ENCODE measurements at regions not wholly inside any gene's neighbourhood (a gene's known extent, or its start where the extent isn't known, plus 50 kb on each side); places are given as distances from the start of the nearest gene placed in this dataset.
"Not testable (repeated sequence)": the region's sequence is repeated elsewhere in the genome, so short reads cannot be mapped to it uniquely, and the experiment has no call there.

GRCh38 chr16:73955702-73956101 lies 340.9 kb upstream of the PSMD7 start:
- DNase-seq (ENCODE audit: low spot score), result no peak
- no peak for ATAC-seq (ENCODE audit: low FRiP score)
- TF ChIP-seq, protein P1, sequence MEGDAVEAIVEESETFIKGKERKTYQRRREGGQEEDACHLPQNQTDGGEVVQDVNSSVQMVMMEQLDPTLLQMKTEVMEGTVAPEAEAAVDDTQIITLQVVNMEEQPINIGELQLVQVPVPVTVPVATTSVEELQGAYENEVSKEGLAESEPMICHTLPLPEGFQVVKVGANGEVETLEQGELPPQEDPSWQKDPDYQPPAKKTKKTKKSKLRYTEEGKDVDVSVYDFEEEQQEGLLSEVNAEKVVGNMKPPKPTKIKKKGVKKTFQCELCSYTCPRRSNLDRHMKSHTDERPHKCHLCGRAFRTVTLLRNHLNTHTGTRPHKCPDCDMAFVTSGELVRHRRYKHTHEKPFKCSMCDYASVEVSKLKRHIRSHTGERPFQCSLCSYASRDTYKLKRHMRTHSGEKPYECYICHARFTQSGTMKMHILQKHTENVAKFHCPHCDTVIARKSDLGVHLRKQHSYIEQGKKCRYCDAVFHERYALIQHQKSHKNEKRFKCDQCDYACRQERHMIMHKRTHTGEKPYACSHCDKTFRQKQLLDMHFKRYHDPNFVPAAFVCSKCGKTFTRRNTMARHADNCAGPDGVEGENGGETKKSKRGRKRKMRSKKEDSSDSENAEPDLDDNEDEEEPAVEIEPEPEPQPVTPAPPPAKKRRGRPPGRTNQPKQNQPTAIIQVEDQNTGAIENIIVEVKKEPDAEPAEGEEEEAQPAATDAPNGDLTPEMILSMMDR (IDR thresholded peaks at IDR 0.05), result no peak

DNA sequence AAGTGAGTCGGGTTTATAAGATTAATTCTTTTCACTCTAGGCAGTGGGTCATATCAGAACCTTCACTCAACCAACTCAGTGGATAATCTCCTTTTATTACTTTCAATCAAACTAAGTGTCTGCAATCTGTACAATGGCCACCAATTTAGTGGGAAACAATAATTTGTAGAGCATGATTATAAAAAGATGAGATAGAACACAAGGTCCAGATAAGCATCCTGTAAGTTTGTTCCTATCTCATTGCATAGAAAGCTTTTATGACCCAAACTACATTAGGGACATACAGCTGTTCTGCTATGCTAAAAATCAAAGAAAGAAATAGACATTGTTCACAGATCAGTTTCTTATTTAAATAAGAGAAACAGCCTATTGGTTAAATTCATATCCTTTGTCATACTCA lies 341.4 kb upstream of the PSMD7 start:
- ATAC-seq (ENCODE audit: low FRiP score), result no peak
- TF ChIP-seq, protein P1 (IDR thresholded peaks at IDR 0.05), result no peak
- DNase-seq (ENCODE audit: low spot score), result no peak

DNA sequence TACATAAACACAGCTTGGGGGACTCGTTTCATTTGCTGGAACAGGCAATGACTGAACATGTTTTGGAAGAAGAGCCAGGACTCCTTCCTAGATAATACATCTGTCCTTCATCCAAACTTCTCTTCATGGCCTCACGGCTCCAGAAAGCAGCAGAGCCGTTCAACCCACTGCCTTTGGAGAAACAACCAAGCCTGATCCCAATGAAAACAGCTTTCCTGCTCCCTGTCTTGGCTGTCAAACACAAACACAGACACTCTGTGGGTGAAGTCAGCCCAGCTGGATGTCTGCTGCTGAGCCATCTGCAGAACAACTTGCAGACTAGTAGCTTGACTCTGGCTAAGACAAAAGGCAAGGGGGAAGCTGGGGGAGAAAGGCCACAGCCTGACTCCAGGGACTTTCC lies 345.1 kb upstream of the PSMD7 start:
- ATAC-seq (ENCODE audit: low FRiP score) (no peak), DNase-seq (ENCODE audit: low spot score) (no peak)
- TF ChIP-seq, protein P1 (IDR thresholded peaks at IDR 0.05), result no peak

DNA sequence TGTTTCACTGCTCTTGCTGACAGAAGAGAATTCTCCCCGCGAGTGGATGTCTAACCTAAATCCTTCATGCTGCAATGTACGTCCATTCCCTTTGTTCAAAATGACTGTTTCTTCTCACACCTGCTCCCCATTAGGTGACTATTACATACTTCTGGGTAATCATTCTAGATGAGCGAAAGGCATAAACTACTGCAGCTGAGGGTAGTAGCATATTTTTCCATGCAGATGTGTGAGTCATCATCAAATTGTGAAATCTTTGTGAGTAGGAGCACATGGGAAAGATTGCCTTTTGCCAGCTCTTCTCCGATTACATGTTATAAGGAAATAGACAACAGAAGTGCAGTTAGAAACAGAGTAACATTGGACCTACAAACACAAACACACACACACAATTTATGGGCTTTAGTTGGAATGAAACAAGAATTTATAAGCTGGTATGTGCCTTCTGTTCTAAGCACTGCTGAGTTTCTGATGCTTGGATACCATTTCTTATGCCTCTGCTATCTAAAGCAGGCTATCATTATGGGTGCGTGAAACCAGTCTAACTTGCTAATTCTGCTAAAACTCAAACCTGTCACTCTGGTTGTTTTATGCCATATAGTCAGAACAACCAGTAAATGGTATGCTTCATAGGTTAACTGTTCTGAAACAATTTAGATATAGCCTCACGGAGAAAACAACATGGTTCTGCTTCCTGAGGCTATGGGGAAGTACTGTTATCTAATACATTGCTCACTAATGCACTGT lies 346.9 kb upstream of the PSMD7 start:
- DNase-seq (ENCODE audit: low spot score) (no peak), ATAC-seq (ENCODE audit: low FRiP score) (peak; percentile 97)

GRCh38 chr16:73945631-73946030 lies 351.0 kb upstream of the PSMD7 start:
- TF ChIP-seq, protein P1 (IDR thresholded peaks at IDR 0.05), result no peak
- no peak for DNase-seq (ENCODE audit: low spot score)
- no peak for ATAC-seq (ENCODE audit: low FRiP score)

More for the DNA sequence above, 346.9 kb upstream of the PSMD7 start:
- TF ChIP-seq, protein P1 (IDR thresholded peaks at IDR 0.05), result no peak

GRCh38 chr16:73943184-73943583 lies 353.4 kb upstream of the PSMD7 start:
- ATAC-seq (ENCODE audit: low FRiP score); DNase-seq (ENCODE audit: low spot score): not testable (repeated sequence)

GRCh38 chr16:73940786-73941185 lies 355.8 kb upstream of the PSMD7 start:
- not testable (repeated sequence) for DNase-seq (ENCODE audit: low spot score); ATAC-seq (ENCODE audit: low FRiP score)

GRCh38 chr16:73923951-73924350 lies 372.7 kb upstream of the PSMD7 start:
- TF ChIP-seq, protein P1 (IDR thresholded peaks at IDR 0.05), result no peak
- DNase-seq (ENCODE audit: low spot score) (no peak), ATAC-seq (ENCODE audit: low FRiP score) (no peak)

Data from omental fat pad (tissue), 3 donors.